ENCODE measurements at regions not wholly inside any gene's neighbourhood (a gene's known extent, or its start where the extent isn't known, plus 50 kb on each side); places are given as distances from the start of the nearest gene placed in this dataset.

DNA sequence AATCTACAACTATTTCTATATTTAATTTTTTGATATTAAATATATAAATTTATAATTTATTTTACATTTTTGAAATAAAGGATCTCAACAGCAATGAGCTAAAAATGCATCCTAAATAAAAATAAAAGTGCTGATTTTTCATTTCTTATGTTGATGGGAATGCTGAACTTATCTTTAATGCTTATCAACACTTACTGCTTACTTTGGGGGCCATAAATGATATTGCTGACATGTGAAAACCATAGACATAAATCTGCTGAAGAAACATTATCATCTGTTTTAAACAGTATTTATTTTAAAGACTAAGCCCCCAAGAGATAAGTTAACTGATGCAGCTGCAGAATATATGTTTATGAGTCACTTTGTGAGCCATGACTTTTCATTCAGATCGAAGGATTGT lies 594.1 kb upstream of the PKN2 start:
- Histone ChIP-seq H3K27me3 (ENCODE audit: insufficient read depth, poor library complexity, severe bottlenecking) (no peaks in the 10 kb centered on the region), H3K4me3 (replicated peaks; ENCODE audit: insufficient read depth, low read length) (no peak overlapping the region)
- TF ChIP-seq, protein P1, sequence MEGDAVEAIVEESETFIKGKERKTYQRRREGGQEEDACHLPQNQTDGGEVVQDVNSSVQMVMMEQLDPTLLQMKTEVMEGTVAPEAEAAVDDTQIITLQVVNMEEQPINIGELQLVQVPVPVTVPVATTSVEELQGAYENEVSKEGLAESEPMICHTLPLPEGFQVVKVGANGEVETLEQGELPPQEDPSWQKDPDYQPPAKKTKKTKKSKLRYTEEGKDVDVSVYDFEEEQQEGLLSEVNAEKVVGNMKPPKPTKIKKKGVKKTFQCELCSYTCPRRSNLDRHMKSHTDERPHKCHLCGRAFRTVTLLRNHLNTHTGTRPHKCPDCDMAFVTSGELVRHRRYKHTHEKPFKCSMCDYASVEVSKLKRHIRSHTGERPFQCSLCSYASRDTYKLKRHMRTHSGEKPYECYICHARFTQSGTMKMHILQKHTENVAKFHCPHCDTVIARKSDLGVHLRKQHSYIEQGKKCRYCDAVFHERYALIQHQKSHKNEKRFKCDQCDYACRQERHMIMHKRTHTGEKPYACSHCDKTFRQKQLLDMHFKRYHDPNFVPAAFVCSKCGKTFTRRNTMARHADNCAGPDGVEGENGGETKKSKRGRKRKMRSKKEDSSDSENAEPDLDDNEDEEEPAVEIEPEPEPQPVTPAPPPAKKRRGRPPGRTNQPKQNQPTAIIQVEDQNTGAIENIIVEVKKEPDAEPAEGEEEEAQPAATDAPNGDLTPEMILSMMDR (IDR thresholded peaks at IDR 0.05; ENCODE audit: insufficient read depth, low read length) = no peak

DNA sequence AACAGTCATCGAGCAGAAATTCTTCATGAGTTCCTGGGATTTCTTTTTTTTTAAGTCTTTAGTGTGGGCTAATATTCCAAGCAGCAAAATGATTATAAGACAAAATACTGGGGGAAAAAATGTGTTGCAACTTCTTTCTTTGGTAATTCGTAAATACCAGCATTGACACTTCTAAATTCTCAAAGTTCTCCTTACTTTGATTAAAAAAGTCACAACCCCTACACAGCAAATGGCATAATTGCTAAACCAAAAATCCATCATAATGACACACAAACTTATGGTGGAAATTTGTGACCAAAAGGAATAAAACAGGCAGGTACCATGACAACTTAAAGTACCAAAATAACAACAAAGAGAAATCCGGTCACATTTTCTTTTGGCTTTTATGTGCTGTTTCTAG lies 585.2 kb upstream of the PKN2 start:
- TF ChIP-seq SPI1 (IDR thresholded peaks at IDR 0.05; ENCODE audit: borderline replicate concordance, low read depth) = no peak
- TF ChIP-seq, protein P2, sequence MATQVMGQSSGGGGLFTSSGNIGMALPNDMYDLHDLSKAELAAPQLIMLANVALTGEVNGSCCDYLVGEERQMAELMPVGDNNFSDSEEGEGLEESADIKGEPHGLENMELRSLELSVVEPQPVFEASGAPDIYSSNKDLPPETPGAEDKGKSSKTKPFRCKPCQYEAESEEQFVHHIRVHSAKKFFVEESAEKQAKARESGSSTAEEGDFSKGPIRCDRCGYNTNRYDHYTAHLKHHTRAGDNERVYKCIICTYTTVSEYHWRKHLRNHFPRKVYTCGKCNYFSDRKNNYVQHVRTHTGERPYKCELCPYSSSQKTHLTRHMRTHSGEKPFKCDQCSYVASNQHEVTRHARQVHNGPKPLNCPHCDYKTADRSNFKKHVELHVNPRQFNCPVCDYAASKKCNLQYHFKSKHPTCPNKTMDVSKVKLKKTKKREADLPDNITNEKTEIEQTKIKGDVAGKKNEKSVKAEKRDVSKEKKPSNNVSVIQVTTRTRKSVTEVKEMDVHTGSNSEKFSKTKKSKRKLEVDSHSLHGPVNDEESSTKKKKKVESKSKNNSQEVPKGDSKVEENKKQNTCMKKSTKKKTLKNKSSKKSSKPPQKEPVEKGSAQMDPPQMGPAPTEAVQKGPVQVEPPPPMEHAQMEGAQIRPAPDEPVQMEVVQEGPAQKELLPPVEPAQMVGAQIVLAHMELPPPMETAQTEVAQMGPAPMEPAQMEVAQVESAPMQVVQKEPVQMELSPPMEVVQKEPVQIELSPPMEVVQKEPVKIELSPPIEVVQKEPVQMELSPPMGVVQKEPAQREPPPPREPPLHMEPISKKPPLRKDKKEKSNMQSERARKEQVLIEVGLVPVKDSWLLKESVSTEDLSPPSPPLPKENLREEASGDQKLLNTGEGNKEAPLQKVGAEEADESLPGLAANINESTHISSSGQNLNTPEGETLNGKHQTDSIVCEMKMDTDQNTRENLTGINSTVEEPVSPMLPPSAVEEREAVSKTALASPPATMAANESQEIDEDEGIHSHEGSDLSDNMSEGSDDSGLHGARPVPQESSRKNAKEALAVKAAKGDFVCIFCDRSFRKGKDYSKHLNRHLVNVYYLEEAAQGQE (IDR thresholded peaks at IDR 0.05; ENCODE audit: insufficient replicate concordance, low read depth) = no peak
- TF ChIP-seq, protein P1 (IDR thresholded peaks at IDR 0.05; ENCODE audit: insufficient read depth, low read length) = no peak
- DNase-seq (ENCODE audit: low read depth in 1 of 2, low spot score in 1 of 2) = no peak
- Histone ChIP-seq H3K27me3 (ENCODE audit: insufficient read depth, poor library complexity, severe bottlenecking) (no peaks in the 10 kb centered on the region), H3K4me3 (replicated peaks; ENCODE audit: insufficient read depth, low read length) (no peak overlapping the region), H3K27ac (replicated peaks) (no peak overlapping the region)

More for the DNA sequence above, 594.1 kb upstream of the PKN2 start:
- no peak overlapping the region for H3K27ac ChIP-seq (replicated peaks)
- DNase-seq (ENCODE audit: low read depth in 1 of 2, low spot score in 1 of 2) = no peak

DNA sequence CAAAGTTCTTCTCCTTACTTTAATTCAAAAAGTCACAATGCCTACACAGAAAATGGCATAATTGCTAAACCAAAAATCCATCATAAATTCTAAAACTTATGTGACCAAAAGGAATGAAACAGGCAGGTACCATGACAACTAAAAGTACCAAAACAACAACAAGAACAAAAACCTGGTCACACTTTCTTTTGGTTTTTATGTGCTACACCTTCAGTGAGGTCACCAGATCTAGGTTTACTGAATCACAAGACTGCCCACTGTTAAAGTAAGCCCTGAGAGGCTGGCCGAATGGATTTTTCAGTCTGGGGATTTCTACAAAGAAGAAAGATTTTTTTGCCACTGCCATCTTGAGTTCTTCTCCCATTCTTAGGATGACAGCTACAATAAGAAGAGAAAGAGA lies 583.0 kb upstream of the PKN2 start:
- Histone ChIP-seq H3K27me3 (ENCODE audit: insufficient read depth, poor library complexity, severe bottlenecking) (no peaks in the 10 kb centered on the region), H3K27ac (replicated peaks) (no peak overlapping the region), H3K4me3 (replicated peaks; ENCODE audit: insufficient read depth, low read length) (no peak overlapping the region)
- TF ChIP-seq, protein P2 (IDR thresholded peaks at IDR 0.05; ENCODE audit: insufficient replicate concordance, low read depth) = no peak
- no peak for DNase-seq (ENCODE audit: low read depth in 1 of 2, low spot score in 1 of 2)

DNA sequence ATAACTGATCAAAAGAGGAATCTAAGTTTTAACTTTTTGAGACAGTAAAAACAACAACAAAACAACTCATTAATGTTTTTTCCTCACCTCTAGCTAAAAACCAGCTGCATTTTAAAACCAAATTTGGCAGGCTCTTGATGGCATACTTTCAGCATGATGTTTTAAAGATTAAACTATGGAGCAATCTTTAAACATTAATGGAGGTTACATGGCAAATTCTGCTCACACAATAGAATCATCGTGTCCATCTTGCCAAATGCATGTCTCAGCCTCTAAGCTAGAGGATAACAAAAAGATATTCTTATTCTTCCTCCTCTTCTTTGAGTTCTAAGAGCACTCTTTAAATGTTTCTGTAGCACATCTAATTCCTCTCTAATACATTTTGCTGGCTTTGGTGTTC lies 579.8 kb upstream of the PKN2 start:
- H3K4me3 ChIP-seq (replicated peaks; ENCODE audit: insufficient read depth, low read length) = no peak overlapping the region
- TF ChIP-seq POLR2AphosphoS5 (IDR thresholded peaks at IDR 0.05; ENCODE audit: low read depth) (no peak), SPI1 (IDR thresholded peaks at IDR 0.05; ENCODE audit: borderline replicate concordance, low read depth) (no peak)
- TF ChIP-seq, protein P1 (IDR thresholded peaks at IDR 0.05; ENCODE audit: insufficient read depth, low read length) = no peak
- DNase-seq (ENCODE audit: low read depth in 1 of 2, low spot score in 1 of 2) = no peak

DNA sequence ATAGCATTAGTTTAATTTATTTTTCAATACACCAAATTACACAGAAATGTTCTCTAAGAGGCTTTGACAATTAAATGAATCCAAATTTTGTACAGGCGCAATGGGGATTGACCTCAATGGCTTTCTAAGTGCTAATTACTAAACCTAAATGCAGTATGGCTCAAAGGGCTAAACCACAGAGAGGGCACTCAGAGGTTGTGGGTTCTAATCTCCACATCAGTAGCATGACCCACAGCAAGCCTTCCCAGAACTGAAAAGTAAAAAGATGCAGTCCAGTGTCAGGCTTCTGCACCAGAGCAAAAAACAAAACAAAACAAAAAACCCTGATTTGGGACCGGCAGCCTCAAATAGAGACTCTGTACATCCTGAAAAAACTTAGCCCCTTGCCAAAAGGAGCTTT lies 579.2 kb upstream of the PKN2 start:
- Histone ChIP-seq H3K27me3 (ENCODE audit: insufficient read depth, poor library complexity, severe bottlenecking) (no peaks in the 10 kb centered on the region), H3K27ac (replicated peaks) (no peak overlapping the region), H3K4me3 (replicated peaks; ENCODE audit: insufficient read depth, low read length) (no peak overlapping the region)
- TF ChIP-seq, protein P1 (IDR thresholded peaks at IDR 0.05; ENCODE audit: insufficient read depth, low read length) = no peak
- TF ChIP-seq POLR2AphosphoS5 (IDR thresholded peaks at IDR 0.05; ENCODE audit: low read depth) (no peak), GABPA (IDR thresholded peaks at IDR 0.05; ENCODE audit: low read depth) (no peak), SPI1 (IDR thresholded peaks at IDR 0.05; ENCODE audit: borderline replicate concordance, low read depth) (no peak)
- TF ChIP-seq, protein P2 (IDR thresholded peaks at IDR 0.05; ENCODE audit: insufficient replicate concordance, low read depth) = no peak
- no peak for DNase-seq (ENCODE audit: low read depth in 1 of 2, low spot score in 1 of 2)

More for the DNA sequence above, 579.8 kb upstream of the PKN2 start:
- Histone ChIP-seq H3K27me3 (ENCODE audit: insufficient read depth, poor library complexity, severe bottlenecking) (no peaks in the 10 kb centered on the region), H3K27ac (replicated peaks) (no peak overlapping the region)

Data from HL-60 (cell line).